Mammary epithelial cell (primary cell): ENCODE measurements at regions not wholly inside any gene's neighbourhood (a gene's known extent, or its start where the extent isn't known, plus 50 kb on each side); places are given as distances from the start of the nearest gene placed in this dataset.

Experiments
- EZH2 ChIP-seq: IDR thresholded peaks from 2 replicates; pipeline ENCODE4 v1.6.1; 2012; ENCODE audit warnings: low read length, inconsistent platforms, borderline replicate concordance
- TF ChIP-seq, protein P1 (sequence below), 2 donors: IDR thresholded peaks in 1 of 2; conservative IDR thresholded peaks in 1 of 2; 2 replicates each; pipeline ENCODE4 v1.5.1; 2011 to 2012; ENCODE audit warnings: inconsistent platforms in 2 of 2, low read length in 2 of 2, mild to moderate bottlenecking in 2 of 2, control low read depth in 1 of 2, low read depth in 1 of 2; ENCODE audit not compliant: insufficient read depth in 1 of 2; ENCODE audit errors: extremely low read depth in 1 of 2

DNA sequence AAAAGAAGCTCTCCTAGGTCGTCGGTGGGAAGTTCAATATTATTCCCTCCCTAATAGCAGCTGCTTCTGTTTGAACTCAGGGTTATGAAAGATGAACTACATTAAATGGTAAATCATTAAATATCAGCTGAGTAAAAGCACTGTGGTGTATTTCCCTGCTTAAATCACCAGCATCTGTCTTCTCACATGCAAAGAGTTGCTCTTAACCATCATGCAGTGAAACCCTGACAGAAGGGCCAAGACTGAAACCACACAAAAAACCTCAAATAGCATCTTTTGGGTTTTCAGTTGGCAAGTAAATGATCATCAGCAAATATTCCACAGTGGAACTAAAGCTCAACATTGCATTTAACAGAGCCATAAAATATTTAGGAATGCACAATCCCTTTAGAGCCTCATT, 380.0 kb upstream of the ADGRL2 start:
- TF ChIP-seq, protein P1, sequence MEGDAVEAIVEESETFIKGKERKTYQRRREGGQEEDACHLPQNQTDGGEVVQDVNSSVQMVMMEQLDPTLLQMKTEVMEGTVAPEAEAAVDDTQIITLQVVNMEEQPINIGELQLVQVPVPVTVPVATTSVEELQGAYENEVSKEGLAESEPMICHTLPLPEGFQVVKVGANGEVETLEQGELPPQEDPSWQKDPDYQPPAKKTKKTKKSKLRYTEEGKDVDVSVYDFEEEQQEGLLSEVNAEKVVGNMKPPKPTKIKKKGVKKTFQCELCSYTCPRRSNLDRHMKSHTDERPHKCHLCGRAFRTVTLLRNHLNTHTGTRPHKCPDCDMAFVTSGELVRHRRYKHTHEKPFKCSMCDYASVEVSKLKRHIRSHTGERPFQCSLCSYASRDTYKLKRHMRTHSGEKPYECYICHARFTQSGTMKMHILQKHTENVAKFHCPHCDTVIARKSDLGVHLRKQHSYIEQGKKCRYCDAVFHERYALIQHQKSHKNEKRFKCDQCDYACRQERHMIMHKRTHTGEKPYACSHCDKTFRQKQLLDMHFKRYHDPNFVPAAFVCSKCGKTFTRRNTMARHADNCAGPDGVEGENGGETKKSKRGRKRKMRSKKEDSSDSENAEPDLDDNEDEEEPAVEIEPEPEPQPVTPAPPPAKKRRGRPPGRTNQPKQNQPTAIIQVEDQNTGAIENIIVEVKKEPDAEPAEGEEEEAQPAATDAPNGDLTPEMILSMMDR (conservative IDR thresholded peaks at IDR 0.05 in 1 of 2, IDR thresholded peaks at IDR 0.05 in 1 of 2; ENCODE audit: extremely low read depth in 1 of 2, insufficient read depth in 1 of 2, low read depth in 1 of 2, low read length in 2 of 2): no peak
- TF ChIP-seq EZH2: no peak
